ENCODE measurements at regions not wholly inside any gene's neighbourhood (a gene's known extent, or its start where the extent isn't known, plus 50 kb on each side); places are given as distances from the start of the nearest gene placed in this dataset.

DNA sequence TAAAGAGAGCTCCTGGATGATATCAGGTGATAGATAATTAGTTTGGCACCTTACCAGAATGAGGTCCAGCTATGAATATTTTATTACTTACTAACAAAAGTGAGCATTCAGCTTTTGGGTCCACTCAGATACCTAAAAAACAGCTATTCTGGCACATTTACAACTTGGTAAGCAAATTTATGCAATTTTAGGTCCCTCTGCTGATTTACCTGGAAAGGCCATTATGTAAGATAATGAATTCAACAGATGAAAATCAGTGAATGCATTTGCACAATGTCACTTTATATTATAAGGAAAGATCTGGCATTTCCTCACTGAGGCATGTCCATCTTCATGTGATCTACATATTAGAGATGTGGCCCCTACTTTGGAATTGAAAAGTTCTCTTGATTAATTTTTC is 517.0 kb downstream of the SPRY1 start:
- TF ChIP-seq, protein P1, sequence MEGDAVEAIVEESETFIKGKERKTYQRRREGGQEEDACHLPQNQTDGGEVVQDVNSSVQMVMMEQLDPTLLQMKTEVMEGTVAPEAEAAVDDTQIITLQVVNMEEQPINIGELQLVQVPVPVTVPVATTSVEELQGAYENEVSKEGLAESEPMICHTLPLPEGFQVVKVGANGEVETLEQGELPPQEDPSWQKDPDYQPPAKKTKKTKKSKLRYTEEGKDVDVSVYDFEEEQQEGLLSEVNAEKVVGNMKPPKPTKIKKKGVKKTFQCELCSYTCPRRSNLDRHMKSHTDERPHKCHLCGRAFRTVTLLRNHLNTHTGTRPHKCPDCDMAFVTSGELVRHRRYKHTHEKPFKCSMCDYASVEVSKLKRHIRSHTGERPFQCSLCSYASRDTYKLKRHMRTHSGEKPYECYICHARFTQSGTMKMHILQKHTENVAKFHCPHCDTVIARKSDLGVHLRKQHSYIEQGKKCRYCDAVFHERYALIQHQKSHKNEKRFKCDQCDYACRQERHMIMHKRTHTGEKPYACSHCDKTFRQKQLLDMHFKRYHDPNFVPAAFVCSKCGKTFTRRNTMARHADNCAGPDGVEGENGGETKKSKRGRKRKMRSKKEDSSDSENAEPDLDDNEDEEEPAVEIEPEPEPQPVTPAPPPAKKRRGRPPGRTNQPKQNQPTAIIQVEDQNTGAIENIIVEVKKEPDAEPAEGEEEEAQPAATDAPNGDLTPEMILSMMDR (IDR thresholded peaks at IDR 0.05; ENCODE audit: low read length) = no peak
- no peak for TF ChIP-seq EZH2 (optimal IDR thresholded peaks at IDR 0.05; ENCODE audit: low read depth, low read length)
- TF ChIP-seq EZH2phosphoT487 (IDR thresholded peaks at IDR 0.05; ENCODE audit: low read length) = no peak

Data from MM.1S (cell line).